Sigmoid colon (tissue), 4 donors: ENCODE measurements at regions not wholly inside any gene's neighbourhood (a gene's known extent, or its start where the extent isn't known, plus 50 kb on each side); places are given as distances from the start of the nearest gene placed in this dataset.

Experiments used
- EP300 ChIP-seq, 4 donors: sonication (generic); formaldehyde crosslinking; IDR thresholded peaks; one replicate each; pipeline ENCODE4 v1.6.1; 2017; ENCODE audit warnings: antibody characterized with exemption in 4 of 4
- POLR2A ChIP-seq, 2 donors: fragments of 450-650 bp; IDR thresholded peaks; one replicate each; pipeline ENCODE4 v1.6.1; 2016; ENCODE audit warnings: antibody characterized with exemption in 2 of 2, mild to moderate bottlenecking in 2 of 2, moderate library complexity in 2 of 2
- POLR2AphosphoS5 ChIP-seq, 4 donors: sonication (generic); formaldehyde crosslinking; IDR thresholded peaks; one replicate each; pipeline ENCODE4 v1.6.1; 2017; ENCODE audit warnings: antibody characterized with exemption in 4 of 4
- TF ChIP-seq, protein P1 (sequence below), 4 experiments: fragments of 450-650 bp in 3 of 4; fragments of 200-600 bp in 1 of 4; IDR thresholded peaks; one replicate each; pipeline ENCODE4 v1.5.1; 2016 to 2019; ENCODE audit warnings: antibody characterized with exemption in 4 of 4, mild to moderate bottlenecking in 3 of 4, moderate library complexity in 2 of 4

DNA sequence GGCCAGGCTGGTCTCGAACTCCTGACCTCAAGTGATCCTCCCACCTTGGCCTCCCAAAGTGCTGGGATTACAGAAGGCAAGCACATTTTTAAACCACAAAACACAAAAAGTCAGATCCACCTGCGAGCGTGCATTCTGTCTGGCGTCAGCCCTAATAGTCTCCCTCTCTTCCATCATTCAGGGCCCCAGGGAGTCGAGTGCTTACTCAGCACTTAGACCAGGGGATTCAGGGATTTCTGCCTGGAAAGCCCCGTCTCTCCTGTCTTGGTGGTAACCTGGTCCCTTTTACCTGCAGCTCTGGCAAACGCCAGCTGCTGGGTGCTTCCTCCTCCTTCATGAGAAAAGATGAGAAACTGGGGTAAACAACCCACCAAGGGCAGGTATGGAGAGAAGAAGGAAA, 443.1 kb downstream of the SOX9 start:
- TF ChIP-seq, protein P1, sequence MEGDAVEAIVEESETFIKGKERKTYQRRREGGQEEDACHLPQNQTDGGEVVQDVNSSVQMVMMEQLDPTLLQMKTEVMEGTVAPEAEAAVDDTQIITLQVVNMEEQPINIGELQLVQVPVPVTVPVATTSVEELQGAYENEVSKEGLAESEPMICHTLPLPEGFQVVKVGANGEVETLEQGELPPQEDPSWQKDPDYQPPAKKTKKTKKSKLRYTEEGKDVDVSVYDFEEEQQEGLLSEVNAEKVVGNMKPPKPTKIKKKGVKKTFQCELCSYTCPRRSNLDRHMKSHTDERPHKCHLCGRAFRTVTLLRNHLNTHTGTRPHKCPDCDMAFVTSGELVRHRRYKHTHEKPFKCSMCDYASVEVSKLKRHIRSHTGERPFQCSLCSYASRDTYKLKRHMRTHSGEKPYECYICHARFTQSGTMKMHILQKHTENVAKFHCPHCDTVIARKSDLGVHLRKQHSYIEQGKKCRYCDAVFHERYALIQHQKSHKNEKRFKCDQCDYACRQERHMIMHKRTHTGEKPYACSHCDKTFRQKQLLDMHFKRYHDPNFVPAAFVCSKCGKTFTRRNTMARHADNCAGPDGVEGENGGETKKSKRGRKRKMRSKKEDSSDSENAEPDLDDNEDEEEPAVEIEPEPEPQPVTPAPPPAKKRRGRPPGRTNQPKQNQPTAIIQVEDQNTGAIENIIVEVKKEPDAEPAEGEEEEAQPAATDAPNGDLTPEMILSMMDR (IDR thresholded peaks at IDR 0.05), result no peak
- TF ChIP-seq POLR2A (IDR thresholded peaks at IDR 0.05) (no peak), POLR2AphosphoS5 (IDR thresholded peaks at IDR 0.05) (no peak), EP300 (IDR thresholded peaks at IDR 0.05) (no peak)
